Pulmonary artery endothelial cell (primary cell): ENCODE measurements at regions not wholly inside any gene's neighbourhood (a gene's known extent, or its start where the extent isn't known, plus 50 kb on each side); places are given as distances from the start of the nearest gene placed in this dataset.
"Not testable (repeated sequence)": the region's sequence is repeated elsewhere in the genome, so short reads cannot be mapped to it uniquely, and the experiment has no call there.

ENCODE experiments used
- DNase-seq: peaks from one replicate; pipeline ENCODE4 v3.0.0-alpha.2; 2011; ENCODE audit warnings: low read depth, low spot score

GRCh38 chr5:20865892-20866291, 877.9 kb upstream of the CDH18 start:
- not testable (repeated sequence) for DNase-seq

GRCh38 chr5:20833081-20833627, 845.2 kb upstream of the CDH18 start:
- DNase-seq: no peak

- DNase-seq: no peak
These were observed 844.4 kb upstream of the CDH18 start for GRCh38 chr5:20832204-20833080.

GRCh38 chr5:20825951-20826350, 838.0 kb upstream of the CDH18 start:
- DNase-seq: not testable (repeated sequence)

GRCh38 chr5:20797216-20797615, 809.2 kb upstream of the CDH18 start:
- DNase-seq: not testable (repeated sequence)

GRCh38 chr5:20784755-20785154, 796.8 kb upstream of the CDH18 start:
- not testable (repeated sequence) for DNase-seq

GRCh38 chr5:20783484-20783883, 795.5 kb upstream of the CDH18 start:
- not testable (repeated sequence) for DNase-seq

GRCh38 chr5:20771338-20771737, 783.3 kb upstream of the CDH18 start:
- DNase-seq: not testable (repeated sequence)

- not testable (repeated sequence) for DNase-seq
These were observed 777.1 kb upstream of the CDH18 start for GRCh38 chr5:20765074-20765473.

- not testable (repeated sequence) for DNase-seq
These were observed 771.5 kb upstream of the CDH18 start for GRCh38 chr5:20759459-20759858.

GRCh38 chr5:20752179-20752578, 764.2 kb upstream of the CDH18 start:
- DNase-seq: not testable (repeated sequence)

GRCh38 chr5:20735715-20736114, 747.7 kb upstream of the CDH18 start:
- not testable (repeated sequence) for DNase-seq

GRCh38 chr5:20732223-20732622, 744.2 kb upstream of the CDH18 start:
- not testable (repeated sequence) for DNase-seq

- not testable (repeated sequence) for DNase-seq
These were observed 733.3 kb upstream of the CDH18 start for GRCh38 chr5:20721286-20721685.

- not testable (repeated sequence) for DNase-seq
These were observed 723.6 kb upstream of the CDH18 start for GRCh38 chr5:20711520-20712155.

GRCh38 chr5:20707634-20708033, 719.6 kb upstream of the CDH18 start:
- DNase-seq: not testable (repeated sequence)

GRCh38 chr5:20694121-20694520, 706.1 kb upstream of the CDH18 start:
- no peak for DNase-seq

- no peak for DNase-seq
These were observed 704.9 kb upstream of the CDH18 start for GRCh38 chr5:20692913-20693312.

- DNase-seq: no peak
These were observed 695.4 kb upstream of the CDH18 start for GRCh38 chr5:20683241-20683940.

- DNase-seq: no peak
These were observed 692.8 kb upstream of the CDH18 start for GRCh38 chr5:20680718-20681302.

- DNase-seq: no peak
These were observed 690.9 kb upstream of the CDH18 start for GRCh38 chr5:20678814-20679298.
